Duodenal mucosa (tissue), 2 donors: ENCODE measurements at regions not wholly inside any gene's neighbourhood (a gene's known extent, or its start where the extent isn't known, plus 50 kb on each side); places are given as distances from the start of the nearest gene placed in this dataset.

Experiments
- H3K27ac ChIP-seq: one replicate; pipeline ENCODE4 v1.7.0; 2013; ENCODE audit warnings: low read depth, low read length
- H3K27me3 ChIP-seq, 2 donors: one replicate each; pipeline ENCODE4 v1.7.0; 2013; ENCODE audit warnings: low read length in 2 of 2, control low read depth in 1 of 2; ENCODE audit not compliant: insufficient read depth in 2 of 2, control insufficient read depth in 1 of 2
- H3K36me3 ChIP-seq, 2 donors: one replicate each; pipeline ENCODE4 v1.7.0; 2013; ENCODE audit warnings: low read length in 2 of 2, control low read depth in 1 of 2; ENCODE audit not compliant: insufficient read depth in 2 of 2, control insufficient read depth in 1 of 2
- H3K4me1 ChIP-seq, 2 donors: one replicate each; pipeline ENCODE4 v1.7.0; 2013; ENCODE audit warnings: low read length in 2 of 2, control low read depth in 1 of 2; ENCODE audit not compliant: insufficient read depth in 2 of 2, control insufficient read depth in 1 of 2
- H3K4me3 ChIP-seq, 2 donors: one replicate each; pipeline ENCODE4 v1.7.0; 2013; ENCODE audit warnings: low read length in 2 of 2, low read depth in 1 of 2
- H3K9ac ChIP-seq, 2 donors: one replicate each; pipeline ENCODE4 v1.7.0; 2013; ENCODE audit warnings: low read length in 2 of 2, low read depth in 1 of 2
- H3K9me3 ChIP-seq, 2 donors: one replicate each; pipeline ENCODE4 v1.7.0; 2013; ENCODE audit warnings: low read length in 2 of 2, control low read depth in 1 of 2; ENCODE audit not compliant: control insufficient read depth in 1 of 2

- Histone ChIP-seq H3K36me3 (no peaks in the 10 kb centered on the region), H3K4me3 (no peak overlapping the region), H3K9me3 (no peaks in the 10 kb centered on the region), H3K4me1 (no peaks in the 10 kb centered on the region), H3K27me3 (no peaks in the 10 kb centered on the region), H3K9ac (no peak overlapping the region), H3K27ac (no peak overlapping the region)
Observed at GRCh38 chr2:220269367-220269766, 641.9 kb downstream of the SLC4A3 start.

- H3K27ac ChIP-seq: no peak overlapping the region
- no peak overlapping the region for H3K9ac ChIP-seq
- no peaks in the 10 kb centered on the region for H3K36me3 ChIP-seq
- no peak overlapping the region for H3K4me3 ChIP-seq
- H3K9me3 ChIP-seq: no peaks in the 10 kb centered on the region
- H3K27me3 ChIP-seq: no peaks in the 10 kb centered on the region
- no peaks in the 10 kb centered on the region for H3K4me1 ChIP-seq
Observed at GRCh38 chr2:220270481-220271070, 643.1 kb downstream of the SLC4A3 start.

- Histone ChIP-seq H3K4me1 (no peaks in the 10 kb centered on the region), H3K9me3 (no peaks in the 10 kb centered on the region), H3K9ac (no peak overlapping the region), H3K27ac (no peak overlapping the region), H3K36me3 (no peaks in the 10 kb centered on the region), H3K27me3 (no peaks in the 10 kb centered on the region), H3K4me3 (no peak overlapping the region)
Observed at GRCh38 chr2:220272656-220273055, 645.2 kb downstream of the SLC4A3 start.

GRCh38 chr2:220273082-220273481 is 645.7 kb downstream of the SLC4A3 start:
- H3K4me1 ChIP-seq: no peaks in the 10 kb centered on the region
- no peaks in the 10 kb centered on the region for H3K36me3 ChIP-seq
- no peak overlapping the region for H3K27ac ChIP-seq
- no peaks in the 10 kb centered on the region for H3K9me3 ChIP-seq
- no peaks in the 10 kb centered on the region for H3K27me3 ChIP-seq
- no peak overlapping the region for H3K4me3 ChIP-seq
- H3K9ac ChIP-seq: no peak overlapping the region

- Histone ChIP-seq H3K4me3 (no peak overlapping the region), H3K36me3 (no peaks in the 10 kb centered on the region), H3K27ac (no peak overlapping the region), H3K9me3 (no peaks in the 10 kb centered on the region), H3K27me3 (no peaks in the 10 kb centered on the region), H3K4me1 (no peaks in the 10 kb centered on the region), H3K9ac (no peak overlapping the region)
Observed at GRCh38 chr2:220275454-220275853, 648.0 kb downstream of the SLC4A3 start.

GRCh38 chr2:220276741-220277444 is 649.5 kb downstream of the SLC4A3 start:
- Histone ChIP-seq H3K4me3 (no peak overlapping the region), H3K27me3 (no peaks in the 10 kb centered on the region), H3K27ac (no peak overlapping the region), H3K9ac (no peak overlapping the region), H3K36me3 (no peaks in the 10 kb centered on the region), H3K9me3 (no peaks in the 10 kb centered on the region), H3K4me1 (no peaks in the 10 kb centered on the region)

- Histone ChIP-seq H3K9ac (no peak overlapping the region), H3K27me3 (no peaks in the 10 kb centered on the region), H3K27ac (no peak overlapping the region), H3K4me1 (no peaks in the 10 kb centered on the region), H3K9me3 (no peaks in the 10 kb centered on the region), H3K4me3 (no peak overlapping the region), H3K36me3 (no peaks in the 10 kb centered on the region)
Observed at GRCh38 chr2:220277445-220277975, 650.1 kb downstream of the SLC4A3 start.

GRCh38 chr2:220278022-220278421 is 650.6 kb downstream of the SLC4A3 start:
- Histone ChIP-seq H3K9ac (no peak overlapping the region), H3K27me3 (no peaks in the 10 kb centered on the region), H3K4me3 (no peak overlapping the region), H3K27ac (no peak overlapping the region), H3K36me3 (no peaks in the 10 kb centered on the region), H3K9me3 (no peaks in the 10 kb centered on the region), H3K4me1 (no peaks in the 10 kb centered on the region)

GRCh38 chr2:220279372-220279771 is 651.9 kb downstream of the SLC4A3 start:
- Histone ChIP-seq H3K27ac (no peak overlapping the region), H3K4me3 (no peak overlapping the region), H3K9ac (no peak overlapping the region), H3K27me3 (no peaks in the 10 kb centered on the region), H3K4me1 (no peaks in the 10 kb centered on the region), H3K9me3 (no peaks in the 10 kb centered on the region), H3K36me3 (no peaks in the 10 kb centered on the region)

- no peaks in the 10 kb centered on the region for H3K36me3 ChIP-seq
- H3K4me3 ChIP-seq: no peak overlapping the region
- no peaks in the 10 kb centered on the region for H3K9me3 ChIP-seq
- no peaks in the 10 kb centered on the region for H3K4me1 ChIP-seq
- H3K27me3 ChIP-seq: no peaks in the 10 kb centered on the region
- no peak overlapping the region for H3K27ac ChIP-seq
- H3K9ac ChIP-seq: no peak overlapping the region
Observed at GRCh38 chr2:220279840-220280239, 652.4 kb downstream of the SLC4A3 start.
